GM18498 (cell line): ENCODE measurements at regions not wholly inside any gene's neighbourhood (a gene's known extent, or its start where the extent isn't known, plus 50 kb on each side); places are given as distances from the start of the nearest gene placed in this dataset.
"Not testable (repeated sequence)": the region's sequence is repeated elsewhere in the genome, so short reads cannot be mapped to it uniquely, and the experiment has no call there.

Experiments
- ATAC-seq: cut with Tn5 transposase; IDR thresholded peaks from one replicate; pipeline ENCODE4 v1.9.1; 2021; ENCODE audit warnings: mild to moderate bottlenecking, moderate library complexity; ENCODE audit not compliant: unreplicated experiment

GRCh38 chrX:151042842-151043241 lies 59.7 kb downstream of the HMGB3 start:
- ATAC-seq, result no peak

GRCh38 chrX:151066373-151066772 lies 83.2 kb downstream of the HMGB3 start:
- not testable (repeated sequence) for ATAC-seq

GRCh38 chrX:151073767-151074166 lies 90.6 kb downstream of the HMGB3 start:
- no peak for ATAC-seq

- ATAC-seq, result no peak
Measured at GRCh38 chrX:151081016-151081415, 95.4 kb upstream of the GPR50 start.

GRCh38 chrX:151082077-151082948 lies 94.1 kb upstream of the GPR50 start:
- peak; percentile 90 for ATAC-seq

- ATAC-seq, result no peak
Measured at GRCh38 chrX:151084454-151084853, 91.9 kb upstream of the GPR50 start.

- no peak for ATAC-seq
Measured at GRCh38 chrX:151085207-151085606, 91.2 kb upstream of the GPR50 start.

GRCh38 chrX:151088221-151088620 lies 88.2 kb upstream of the GPR50 start:
- no peak for ATAC-seq

- ATAC-seq, result no peak
Measured at GRCh38 chrX:151099001-151099400, 77.4 kb upstream of the GPR50 start.

GRCh38 chrX:151100799-151101198 lies 75.6 kb upstream of the GPR50 start:
- ATAC-seq, result no peak

- not testable (repeated sequence) for ATAC-seq
Measured at GRCh38 chrX:151113200-151113599, 63.2 kb upstream of the GPR50 start.
